AG04450 (cell line): ENCODE measurements at regions not wholly inside any gene's neighbourhood (a gene's known extent, or its start where the extent isn't known, plus 50 kb on each side); places are given as distances from the start of the nearest gene placed in this dataset.

Experiments used
- CTCF ChIA-PET: fragments of 300-600, 350-600 bp; formaldehyde crosslinking; extraction: SDS; loops from one replicate; lab custom pipeline; 2022; ENCODE audit warnings: antibody characterized with exemption, inconsistent platforms; lab: Charles Lee
- POLR2A ChIA-PET: fragments of 350-600 bp; formaldehyde crosslinking; extraction: SDS; loops from one replicate; lab custom pipeline; 2021; ENCODE audit warnings: antibody characterized with exemption, inconsistent platforms; lab: Yijun Ruan, JAX
- DNase-seq: peaks from one replicate; pipeline ENCODE4 v3.0.0-alpha.2; 2011; ENCODE audit warnings: low read depth, low spot score
- H3K27ac ChIP-seq: one replicate; pipeline ENCODE4 v1.5.1; 2012; ENCODE audit warnings: low read depth, low read length, control low read depth
- H3K27me3 ChIP-seq: one replicate; pipeline ENCODE4 v1.6.0; 2012; ENCODE audit warnings: low read length; ENCODE audit not compliant: control insufficient read depth, insufficient read depth
- H3K4me3 ChIP-seq: 2 replicates; pipeline ENCODE4 v1.5.1; 2011; ENCODE audit warnings: mild to moderate bottlenecking, low read depth, low read length, control low read depth
- H3K9me3 ChIP-seq: 2 replicates; pipeline ENCODE4 v1.5.1; 2012; ENCODE audit warnings: low read length; ENCODE audit not compliant: control insufficient read depth, insufficient read depth
- TF ChIP-seq, protein P1 (sequence below): IDR thresholded peaks from 2 replicates; pipeline ENCODE4 v1.5.1; 2011; ENCODE audit warnings: low read depth, low read length, control low read depth, inconsistent platforms

- ChIA-PET CTCF (no interaction called here), POLR2A (no interaction called here)
- Histone ChIP-seq H3K4me3 (no peak overlapping the region), H3K27ac (no peak overlapping the region), H3K27me3 (no peaks in the 10 kb centered on the region), H3K9me3 (peaks cover 33% of the 10 kb centered on the region)
- TF ChIP-seq, protein P1, sequence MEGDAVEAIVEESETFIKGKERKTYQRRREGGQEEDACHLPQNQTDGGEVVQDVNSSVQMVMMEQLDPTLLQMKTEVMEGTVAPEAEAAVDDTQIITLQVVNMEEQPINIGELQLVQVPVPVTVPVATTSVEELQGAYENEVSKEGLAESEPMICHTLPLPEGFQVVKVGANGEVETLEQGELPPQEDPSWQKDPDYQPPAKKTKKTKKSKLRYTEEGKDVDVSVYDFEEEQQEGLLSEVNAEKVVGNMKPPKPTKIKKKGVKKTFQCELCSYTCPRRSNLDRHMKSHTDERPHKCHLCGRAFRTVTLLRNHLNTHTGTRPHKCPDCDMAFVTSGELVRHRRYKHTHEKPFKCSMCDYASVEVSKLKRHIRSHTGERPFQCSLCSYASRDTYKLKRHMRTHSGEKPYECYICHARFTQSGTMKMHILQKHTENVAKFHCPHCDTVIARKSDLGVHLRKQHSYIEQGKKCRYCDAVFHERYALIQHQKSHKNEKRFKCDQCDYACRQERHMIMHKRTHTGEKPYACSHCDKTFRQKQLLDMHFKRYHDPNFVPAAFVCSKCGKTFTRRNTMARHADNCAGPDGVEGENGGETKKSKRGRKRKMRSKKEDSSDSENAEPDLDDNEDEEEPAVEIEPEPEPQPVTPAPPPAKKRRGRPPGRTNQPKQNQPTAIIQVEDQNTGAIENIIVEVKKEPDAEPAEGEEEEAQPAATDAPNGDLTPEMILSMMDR: no peak
- no peak for DNase-seq
Observed at GRCh38 chr11:71115770-71116692, 136.3 kb downstream of the SHANK2 start.

DNA sequence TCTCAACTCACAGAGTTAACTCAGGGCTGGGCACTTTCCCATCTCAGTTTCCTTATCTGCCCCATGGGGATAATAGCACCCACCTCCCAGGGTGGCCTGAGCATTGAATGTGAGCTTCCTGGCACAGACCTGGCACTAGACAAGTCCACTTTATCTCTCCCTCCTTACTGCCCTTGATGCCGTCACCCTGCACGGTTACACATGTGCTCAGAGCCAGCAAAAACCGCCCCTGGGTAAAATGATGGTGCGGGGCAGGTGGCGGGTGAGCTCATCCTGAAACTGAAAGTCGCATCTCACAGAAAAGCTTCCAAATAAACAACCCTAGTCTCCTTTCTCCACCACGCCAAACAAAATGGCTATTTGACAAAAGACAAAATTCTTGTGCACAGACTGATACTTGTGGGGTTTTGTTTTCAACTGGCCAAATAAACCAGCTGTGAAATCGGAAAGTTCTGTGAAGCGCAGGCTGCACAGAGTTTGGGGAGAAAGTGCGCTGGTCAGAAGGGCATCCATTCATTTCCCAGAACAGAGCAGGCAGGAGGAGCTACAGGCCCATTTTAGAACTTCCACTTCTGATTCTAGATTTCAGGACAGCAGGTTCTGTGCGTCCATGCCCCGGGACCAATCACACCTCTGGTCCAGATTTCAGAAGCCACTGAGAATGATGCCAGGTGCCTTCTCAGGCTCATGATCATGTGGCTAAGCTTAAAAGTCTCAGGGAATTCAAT is 138.1 kb downstream of the SHANK2 start:
- POLR2A ChIA-PET: no interaction called here
- Histone ChIP-seq H3K9me3 (peaks cover 40% of the 10 kb centered on the region), H3K4me3 (no peak overlapping the region), H3K27me3 (no peaks in the 10 kb centered on the region), H3K27ac (no peak overlapping the region)
- CTCF ChIA-PET: no interaction called here
- TF ChIP-seq, protein P1: no peak
- no peak for DNase-seq

- CTCF ChIA-PET: no interaction called here
- no peak overlapping the region for H3K4me3 ChIP-seq
- no peak for DNase-seq
- TF ChIP-seq, protein P1: no peak
- POLR2A ChIA-PET: no interaction called here
- H3K27ac ChIP-seq: no peak overlapping the region
- H3K27me3 ChIP-seq: no peaks in the 10 kb centered on the region
- H3K9me3 ChIP-seq: peaks cover 46% of the 10 kb centered on the region
Observed at GRCh38 chr11:71112990-71113389, 139.4 kb downstream of the SHANK2 start.

GRCh38 chr11:71112454-71112853 is 139.9 kb downstream of the SHANK2 start:
- CTCF ChIA-PET: no interaction called here
- POLR2A ChIA-PET: no interaction called here
- Histone ChIP-seq H3K27ac (no peak overlapping the region), H3K9me3 (peaks cover 47% of the 10 kb centered on the region), H3K27me3 (no peaks in the 10 kb centered on the region), H3K4me3 (no peak overlapping the region)
- DNase-seq: no peak
- TF ChIP-seq, protein P1: no peak

- POLR2A ChIA-PET: no interaction called here
- TF ChIP-seq, protein P1: no peak
- no peak overlapping the region for H3K4me3 ChIP-seq
- H3K9me3 ChIP-seq: peaks cover 44% of the 10 kb centered on the region
- CTCF ChIA-PET: no interaction called here
- DNase-seq: no peak
- H3K27ac ChIP-seq: no peak overlapping the region
- no peaks in the 10 kb centered on the region for H3K27me3 ChIP-seq
Observed at GRCh38 chr11:71109586-71109985, 142.8 kb downstream of the SHANK2 start.
